ENCODE measurements at regions not wholly inside any gene's neighbourhood (a gene's known extent, or its start where the extent isn't known, plus 50 kb on each side); places are given as distances from the start of the nearest gene placed in this dataset.

- no peak for DNase-seq
Measured at GRCh38 chr7:35437619-35438275, 183.8 kb upstream of the TBX20 start.

GRCh38 chr7:35436452-35436851 is 182.6 kb upstream of the TBX20 start:
- no peak for DNase-seq

GRCh38 chr7:35430547-35431153 is 176.8 kb upstream of the TBX20 start:
- no peak for DNase-seq

- DNase-seq: no peak
Measured at GRCh38 chr7:35424869-35425495, 171.1 kb upstream of the TBX20 start.

- no peak for DNase-seq
Measured at GRCh38 chr7:35424440-35424839, 170.5 kb upstream of the TBX20 start.

- DNase-seq: no peak
Measured at GRCh38 chr7:35422715-35423114, 168.8 kb upstream of the TBX20 start.

GRCh38 chr7:35420656-35421055 is 166.8 kb upstream of the TBX20 start:
- no peak for DNase-seq

- DNase-seq: no peak
Measured at GRCh38 chr7:35419391-35419755, 165.5 kb upstream of the TBX20 start.

GRCh38 chr7:35418716-35419390 is 165.0 kb upstream of the TBX20 start:
- no peak for DNase-seq

GRCh38 chr7:35416568-35416967 is 162.7 kb upstream of the TBX20 start:
- no peak for DNase-seq

GRCh38 chr7:35415411-35415822 is 161.5 kb upstream of the TBX20 start:
- no peak for DNase-seq

- no peak for DNase-seq
Measured at GRCh38 chr7:35411331-35411730, 157.4 kb upstream of the TBX20 start.

- no peak for DNase-seq
Measured at GRCh38 chr7:35405461-35405860, 151.6 kb upstream of the TBX20 start.

GRCh38 chr7:35401217-35401879 is 147.4 kb upstream of the TBX20 start:
- DNase-seq: no peak

GRCh38 chr7:35399840-35400239 is 145.9 kb upstream of the TBX20 start:
- no peak for DNase-seq

- no peak for DNase-seq
Measured at GRCh38 chr7:35399216-35399615, 145.3 kb upstream of the TBX20 start.

- no peak for DNase-seq
Measured at GRCh38 chr7:35398518-35398917, 144.6 kb upstream of the TBX20 start.

- DNase-seq: no peak
Measured at GRCh38 chr7:35390146-35390545, 136.2 kb upstream of the TBX20 start.

GRCh38 chr7:35389636-35390035 is 135.7 kb upstream of the TBX20 start:
- no peak for DNase-seq

- DNase-seq: no peak
Measured at GRCh38 chr7:35386816-35387706, 133.2 kb upstream of the TBX20 start.

- no peak for DNase-seq
Measured at GRCh38 chr7:35386082-35386815, 132.3 kb upstream of the TBX20 start.

All from cerebellar nuclear complex (tissue), 1 donor.